Astrocyte (in vitro differentiated cells and primary cell): ENCODE measurements at regions not wholly inside any gene's neighbourhood (a gene's known extent, or its start where the extent isn't known, plus 50 kb on each side); places are given as distances from the start of the nearest gene placed in this dataset.
A peak's percentile ranks its signal among the peaks of the same experiment; 100 is the strongest.

Experiments used
- DNase-seq: peaks from one replicate; pipeline ENCODE4 v3.0.0-alpha.2; 2010; ENCODE audit warnings: low read depth
- FAIRE-seq: peaks from 2 replicates; lab custom pipeline; 2011; peaks lifted over from hg19 to GRCh38; lab: Jason Lieb, UNC
- H2AFZ ChIP-seq: 2 replicates; pipeline ENCODE4 v1.6.0; 2012; ENCODE audit warnings: low read depth, low read length, inconsistent platforms
- H3K27ac ChIP-seq: 2 replicates; pipeline ENCODE4 v1.5.1; 2011; ENCODE audit warnings: low read depth, low read length, inconsistent platforms
- H3K27me3 ChIP-seq: 2 replicates; pipeline ENCODE4 v1.6.0; 2011; ENCODE audit warnings: low read length, inconsistent platforms; ENCODE audit not compliant: insufficient read depth
- H3K36me3 ChIP-seq: 2 replicates; pipeline ENCODE4 v1.5.1; 2011; ENCODE audit warnings: low read length, inconsistent platforms; ENCODE audit not compliant: insufficient read depth
- H3K4me1 ChIP-seq: 2 replicates; pipeline ENCODE4 v1.5.1; 2011; ENCODE audit warnings: low read length, inconsistent platforms; ENCODE audit not compliant: insufficient read depth
- H3K4me2 ChIP-seq: 2 replicates; pipeline ENCODE4 v1.6.0; 2012; ENCODE audit warnings: low read length, inconsistent platforms
- H3K4me3 ChIP-seq: 2 replicates; pipeline ENCODE4 v1.5.1; 2011; ENCODE audit warnings: low read depth, mild to moderate bottlenecking, low read length, inconsistent platforms; ENCODE audit not compliant: insufficient read depth
- H3K79me2 ChIP-seq: 2 replicates; pipeline ENCODE4 v1.6.0; 2012; ENCODE audit warnings: mild to moderate bottlenecking, low read length, inconsistent platforms; ENCODE audit not compliant: insufficient read depth
- H3K9ac ChIP-seq: 2 replicates; pipeline ENCODE4 v1.6.0; 2012; ENCODE audit warnings: mild to moderate bottlenecking, low read length, inconsistent platforms
- H3K9me3 ChIP-seq: 2 replicates; pipeline ENCODE4 v1.5.1; 2012; ENCODE audit warnings: low read depth, mild to moderate bottlenecking, low read length, inconsistent platforms; ENCODE audit not compliant: insufficient read depth
- H4K20me1 ChIP-seq: 2 replicates; pipeline ENCODE4 v1.6.0; 2012; ENCODE audit warnings: low read length, inconsistent platforms; ENCODE audit not compliant: insufficient read depth
- H3K27ac Mint-ChIP-seq: one replicate; pipeline ENCODE4 v1.8.0; 2021; ENCODE audit warnings: mild to moderate bottlenecking, mixed read lengths; ENCODE audit not compliant: unreplicated experiment
- H3K27me3 Mint-ChIP-seq: one replicate; pipeline ENCODE4 v1.8.0; 2021; ENCODE audit warnings: low read depth, mixed read lengths; ENCODE audit not compliant: unreplicated experiment
- H3K36me3 Mint-ChIP-seq: one replicate; pipeline ENCODE4 v1.8.0; 2021; ENCODE audit warnings: low read depth, mixed read lengths; ENCODE audit not compliant: unreplicated experiment
- H3K4me1 Mint-ChIP-seq: one replicate; pipeline ENCODE4 v1.8.0; 2021; ENCODE audit warnings: low read depth, mixed read lengths; ENCODE audit not compliant: unreplicated experiment
- H3K4me3 Mint-ChIP-seq: one replicate; pipeline ENCODE4 v1.8.0; 2021; ENCODE audit warnings: mild to moderate bottlenecking, moderate library complexity, mixed read lengths; ENCODE audit not compliant: unreplicated experiment
- H3K9me3 Mint-ChIP-seq: one replicate; pipeline ENCODE4 v1.8.0; 2021; ENCODE audit warnings: mild to moderate bottlenecking, mixed read lengths; ENCODE audit not compliant: unreplicated experiment
- EZH2 ChIP-seq: IDR thresholded peaks from 2 replicates; pipeline ENCODE4 v1.6.1; 2012; ENCODE audit warnings: mild to moderate bottlenecking, low read length, inconsistent platforms; ENCODE audit not compliant: insufficient read depth
- TF ChIP-seq, protein P1 (sequence below): IDR thresholded peaks from 2 replicates; pipeline ENCODE4 v1.5.1; 2011; ENCODE audit warnings: low read depth, mild to moderate bottlenecking, inconsistent platforms, low read length, moderate library complexity; ENCODE audit not compliant: insufficient read depth

DNA sequence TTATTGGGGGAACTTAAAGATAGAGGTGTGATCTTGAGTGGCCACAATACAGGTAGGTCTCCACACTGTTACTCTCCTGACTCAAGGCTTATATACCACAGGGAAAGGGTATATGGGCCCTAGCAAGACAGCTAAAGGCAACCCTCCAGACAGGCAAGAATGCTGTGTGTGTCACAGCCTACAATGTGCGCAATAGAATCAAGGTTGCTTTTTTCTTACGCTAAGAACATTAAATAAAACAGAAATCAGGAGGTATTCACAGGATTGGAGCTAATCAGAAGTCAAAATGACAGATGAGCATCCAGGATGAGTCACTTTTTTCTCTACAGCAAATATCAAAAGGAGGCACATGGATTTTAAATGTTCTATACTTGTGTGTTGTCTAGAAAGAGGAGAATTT lies 1797.9 kb upstream of the SEL1L start:
- Mint-ChIP-seq H3K27ac (no peak overlapping the region), H3K4me1 (no peaks in the 10 kb centered on the region), H3K4me3 (no peak overlapping the region), H3K9me3 (no peaks in the 10 kb centered on the region), H3K27me3 (no peaks in the 10 kb centered on the region), H3K36me3 (no peaks in the 10 kb centered on the region)
- Histone ChIP-seq H2AFZ (no peak overlapping the region), H4K20me1 (no peaks in the 10 kb centered on the region), H3K4me1 (no peaks in the 10 kb centered on the region), H3K4me3 (no peak overlapping the region), H3K79me2 (no peaks in the 10 kb centered on the region), H3K9me3 (no peaks in the 10 kb centered on the region), H3K36me3 (no peaks in the 10 kb centered on the region), H3K27me3 (no peaks in the 10 kb centered on the region), H3K9ac (no peak overlapping the region), H3K4me2 (no peak overlapping the region), H3K27ac (no peak overlapping the region)
- TF ChIP-seq, protein P1, sequence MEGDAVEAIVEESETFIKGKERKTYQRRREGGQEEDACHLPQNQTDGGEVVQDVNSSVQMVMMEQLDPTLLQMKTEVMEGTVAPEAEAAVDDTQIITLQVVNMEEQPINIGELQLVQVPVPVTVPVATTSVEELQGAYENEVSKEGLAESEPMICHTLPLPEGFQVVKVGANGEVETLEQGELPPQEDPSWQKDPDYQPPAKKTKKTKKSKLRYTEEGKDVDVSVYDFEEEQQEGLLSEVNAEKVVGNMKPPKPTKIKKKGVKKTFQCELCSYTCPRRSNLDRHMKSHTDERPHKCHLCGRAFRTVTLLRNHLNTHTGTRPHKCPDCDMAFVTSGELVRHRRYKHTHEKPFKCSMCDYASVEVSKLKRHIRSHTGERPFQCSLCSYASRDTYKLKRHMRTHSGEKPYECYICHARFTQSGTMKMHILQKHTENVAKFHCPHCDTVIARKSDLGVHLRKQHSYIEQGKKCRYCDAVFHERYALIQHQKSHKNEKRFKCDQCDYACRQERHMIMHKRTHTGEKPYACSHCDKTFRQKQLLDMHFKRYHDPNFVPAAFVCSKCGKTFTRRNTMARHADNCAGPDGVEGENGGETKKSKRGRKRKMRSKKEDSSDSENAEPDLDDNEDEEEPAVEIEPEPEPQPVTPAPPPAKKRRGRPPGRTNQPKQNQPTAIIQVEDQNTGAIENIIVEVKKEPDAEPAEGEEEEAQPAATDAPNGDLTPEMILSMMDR = no peak
- TF ChIP-seq EZH2 = no peak
- FAIRE-seq (no peak), DNase-seq (no peak)

DNA sequence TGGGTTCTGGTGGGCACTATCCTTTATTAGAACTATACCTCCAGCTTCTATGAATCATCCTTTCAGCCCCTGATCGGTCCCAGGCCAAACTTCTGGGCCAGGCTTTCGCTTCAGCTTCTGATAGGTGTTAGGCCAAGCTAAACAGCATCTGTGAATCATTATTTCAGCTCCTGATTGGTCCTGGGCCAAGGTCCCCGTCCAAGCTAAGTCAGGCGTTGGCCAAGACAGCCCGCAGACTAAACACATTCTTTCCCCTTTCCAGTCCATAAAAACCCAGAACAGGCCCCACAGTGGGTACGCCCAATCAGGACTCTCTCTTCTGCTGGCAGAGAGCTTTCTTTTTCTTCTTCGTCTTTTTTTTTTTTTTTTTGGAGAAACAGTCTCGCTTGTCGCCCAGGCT lies 1808.9 kb upstream of the SEL1L start:
- Mint-ChIP-seq H3K4me1 (no peaks in the 10 kb centered on the region), H3K9me3 (no peaks in the 10 kb centered on the region), H3K4me3 (no peak overlapping the region), H3K36me3 (no peaks in the 10 kb centered on the region), H3K27ac (no peak overlapping the region), H3K27me3 (no peaks in the 10 kb centered on the region)
- FAIRE-seq = no peak
- H3K4me2 ChIP-seq = no peak overlapping the region
- no peaks in the 10 kb centered on the region for H3K36me3 ChIP-seq
- TF ChIP-seq EZH2 = no peak
- TF ChIP-seq, protein P1 = no peak
- H4K20me1 ChIP-seq = no peaks in the 10 kb centered on the region
- no peaks in the 10 kb centered on the region for H3K79me2 ChIP-seq
- no peaks in the 10 kb centered on the region for H3K9me3 ChIP-seq
- H3K9ac ChIP-seq = no peak overlapping the region
- H3K4me3 ChIP-seq = no peak overlapping the region
- no peaks in the 10 kb centered on the region for H3K4me1 ChIP-seq
- no peaks in the 10 kb centered on the region for H3K27me3 ChIP-seq
- H2AFZ ChIP-seq = no peak overlapping the region
- DNase-seq = no peak
- H3K27ac ChIP-seq = no peak overlapping the region

DNA sequence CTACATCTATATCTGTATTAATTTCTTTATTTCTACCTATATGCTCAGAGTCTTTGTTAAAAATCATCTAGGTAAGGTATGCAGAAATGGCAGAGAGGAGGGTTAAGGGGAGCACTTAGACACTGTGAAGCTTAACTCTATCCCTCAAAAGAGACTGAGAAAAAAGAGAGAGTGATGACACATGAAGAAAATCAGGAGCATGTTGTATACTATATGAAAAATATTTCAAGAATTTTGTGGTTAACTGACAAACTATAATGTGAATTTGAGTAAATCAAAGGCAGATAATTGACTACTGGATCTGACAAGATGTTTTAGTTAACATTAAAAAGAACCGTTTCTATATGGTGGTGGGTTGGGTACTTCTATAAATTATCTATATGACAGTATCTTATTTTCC lies 1814.2 kb upstream of the SEL1L start:
- H3K4me3 Mint-ChIP-seq = no peak overlapping the region
- Histone ChIP-seq H2AFZ (no peak overlapping the region), H3K9me3 (no peaks in the 10 kb centered on the region), H3K9ac (no peak overlapping the region), H3K27ac (no peak overlapping the region), H3K79me2 (no peaks in the 10 kb centered on the region), H3K4me2 (no peak overlapping the region), H4K20me1 (no peaks in the 10 kb centered on the region), H3K4me3 (no peak overlapping the region), H3K4me1 (no peaks in the 10 kb centered on the region), H3K36me3 (no peaks in the 10 kb centered on the region), H3K27me3 (no peaks in the 10 kb centered on the region)
- DNase-seq = no peak
- peaks cover 5% of the 10 kb centered on the region for H3K4me1 Mint-ChIP-seq
- H3K9me3 Mint-ChIP-seq = no peaks in the 10 kb centered on the region
- H3K27ac Mint-ChIP-seq = peak overlapping the region; percentile 77
- no peak for FAIRE-seq
- TF ChIP-seq, protein P1 = no peak
- TF ChIP-seq EZH2 = no peak
- H3K27me3 Mint-ChIP-seq = no peaks in the 10 kb centered on the region
- no peaks in the 10 kb centered on the region for H3K36me3 Mint-ChIP-seq
